Sigmoid colon (tissue), 4 donors: ENCODE measurements at regions not wholly inside any gene's neighbourhood (a gene's known extent, or its start where the extent isn't known, plus 50 kb on each side); places are given as distances from the start of the nearest gene placed in this dataset.

ENCODE experiments used
- POLR2A ChIP-seq, 2 donors: fragments of 450-650 bp; IDR thresholded peaks; one replicate each; pipeline ENCODE4 v1.6.1; 2016; ENCODE audit warnings: antibody characterized with exemption in 2 of 2, mild to moderate bottlenecking in 2 of 2, moderate library complexity in 2 of 2
- POLR2AphosphoS5 ChIP-seq, 4 donors: sonication (generic); formaldehyde crosslinking; IDR thresholded peaks; one replicate each; pipeline ENCODE4 v1.6.1; 2017; ENCODE audit warnings: antibody characterized with exemption in 4 of 4

- no peak for TF ChIP-seq POLR2A (IDR thresholded peaks at IDR 0.05)
- no peak for TF ChIP-seq POLR2AphosphoS5 (IDR thresholded peaks at IDR 0.05)
These were observed 141.0 kb downstream of the TMEM17 start for GRCh38 chr2:62364791-62365528.
